Neuronal stem cell (in vitro differentiated cells): ENCODE measurements at regions not wholly inside any gene's neighbourhood (a gene's known extent, or its start where the extent isn't known, plus 50 kb on each side); places are given as distances from the start of the nearest gene placed in this dataset.

Source experiments
- DNase-seq: peaks from one replicate; pipeline ENCODE4 v3.0.0-alpha.2; 2013; ENCODE audit warnings: low spot score
- H2AFZ ChIP-seq: one replicate; pipeline ENCODE4 v1.6.1; 2013; ENCODE audit warnings: mild to moderate bottlenecking, low read length, inconsistent platforms
- H2AK5ac ChIP-seq: 2 replicates; pipeline ENCODE4 v1.6.1; 2013; ENCODE audit warnings: low read depth, mild to moderate bottlenecking, inconsistent platforms, low read length, moderate library complexity, mixed read lengths
- H2BK120ac ChIP-seq: 2 replicates; pipeline ENCODE4 v1.6.1; 2013; ENCODE audit warnings: low read depth, mild to moderate bottlenecking, inconsistent platforms, low read length, moderate library complexity, mixed read lengths
- H2BK12ac ChIP-seq: one replicate; pipeline ENCODE4 v1.6.1; 2013; ENCODE audit warnings: low read length, inconsistent platforms
- H2BK15ac ChIP-seq: 2 replicates; pipeline ENCODE4 v1.6.1; 2013; ENCODE audit warnings: mild to moderate bottlenecking, low read length, inconsistent platforms, mixed read lengths
- H2BK5ac ChIP-seq: one replicate; pipeline ENCODE4 v1.6.1; 2013; ENCODE audit warnings: inconsistent platforms, mild to moderate bottlenecking, low read length, moderate library complexity
- H3K14ac ChIP-seq: one replicate; pipeline ENCODE4 v1.6.1; 2013; ENCODE audit warnings: low read length, inconsistent platforms
- H3K18ac ChIP-seq: 2 replicates; pipeline ENCODE4 v1.6.1; 2013; ENCODE audit warnings: low read length, inconsistent platforms
- H3K23ac ChIP-seq: 2 replicates; pipeline ENCODE4 v1.6.1; 2013; ENCODE audit warnings: low read depth, mild to moderate bottlenecking, mixed read lengths, low read length, inconsistent platforms; ENCODE audit not compliant: poor library complexity
- H3K27ac ChIP-seq: replicated peaks from 3 replicates; pipeline ENCODE4 v1.5.1; 2013; ENCODE audit warnings: low read length, inconsistent platforms
- H3K27me3 ChIP-seq, 3 experiments: 2 replicates each; pipeline ENCODE4 v1.6.1; 2013; ENCODE audit warnings: low read length in 3 of 3, mild to moderate bottlenecking in 2 of 3, inconsistent platforms in 1 of 3, low read depth in 1 of 3, mixed read lengths in 1 of 3, moderate library complexity in 1 of 3; ENCODE audit not compliant: control insufficient read depth in 3 of 3, insufficient read depth in 3 of 3
- H3K36me3 ChIP-seq, 2 donors: replicated peaks in 1 of 2; 2 replicates each; pipeline ENCODE4 v1.6.1; 2013; ENCODE audit warnings: low read length in 2 of 2; ENCODE audit not compliant: control insufficient read depth in 2 of 2, insufficient read depth in 2 of 2
- H3K4ac ChIP-seq: 2 replicates; pipeline ENCODE4 v1.6.1; 2013; ENCODE audit warnings: inconsistent platforms, mild to moderate bottlenecking, low read length, moderate library complexity
- H3K4me1 ChIP-seq, 2 donors: 1 replicate in 1 of 2; 2 replicates in 1 of 2; pipeline ENCODE4 v1.6.1; 2013; ENCODE audit warnings: low read length in 2 of 2, low read depth in 1 of 2; ENCODE audit not compliant: control insufficient read depth in 2 of 2, insufficient read depth in 1 of 2
- H3K4me2 ChIP-seq: one replicate; pipeline ENCODE4 v1.6.1; 2013; ENCODE audit warnings: mild to moderate bottlenecking, low read length, inconsistent platforms; ENCODE audit not compliant: insufficient read depth, poor library complexity, severe bottlenecking
- H3K4me3 ChIP-seq, 2 donors: 2 replicates each; pipeline ENCODE4 v1.5.1; 2013; ENCODE audit warnings: low read length in 2 of 2, mild to moderate bottlenecking in 2 of 2, inconsistent platforms in 1 of 2, moderate library complexity in 1 of 2
- H3K79me1 ChIP-seq: one replicate; pipeline ENCODE4 v1.6.1; 2013; ENCODE audit warnings: low read depth, mild to moderate bottlenecking, inconsistent platforms, low read length, moderate library complexity
- H3K9ac ChIP-seq: one replicate; pipeline ENCODE4 v1.6.1; 2013; ENCODE audit warnings: mild to moderate bottlenecking, low read depth, low read length, inconsistent platforms; ENCODE audit not compliant: poor library complexity
- H3K9me3 ChIP-seq, 2 donors: replicated peaks in 1 of 2; 2 replicates each; pipeline versions ENCODE3 to v1.6.1; 2013; ENCODE audit warnings: low read length in 2 of 2, mild to moderate bottlenecking in 2 of 2, inconsistent platforms in 1 of 2, low read depth in 1 of 2, mixed read lengths in 1 of 2, moderate library complexity in 1 of 2; ENCODE audit not compliant: control insufficient read depth in 2 of 2, insufficient read depth in 1 of 2
- H4K8ac ChIP-seq: one replicate; pipeline ENCODE4 v1.6.1; 2013; ENCODE audit warnings: low read depth, mild to moderate bottlenecking, inconsistent platforms, low read length, moderate library complexity
- H4K91ac ChIP-seq: one replicate; pipeline ENCODE4 v1.6.1; 2013; ENCODE audit warnings: low read length, low read depth, mild to moderate bottlenecking, inconsistent platforms; ENCODE audit not compliant: poor library complexity
- WGBS, 2 donors: extraction: QIAGEN DNeasy Blood & Tissue Kit; methylation state at CpG; one replicate each; pipeline ENCODE4 v1.1.7; 2013; ENCODE audit warnings: missing lambda C conversion rate in 2 of 2, mixed read lengths in 1 of 2; ENCODE audit not compliant: insufficient read length in 2 of 2, insufficient replicate concordance in 1 of 2; ENCODE audit errors: extremely low coverage in 2 of 2; 5-methylcytosine and 5-hydroxymethylcytosine counted together

- Histone ChIP-seq H3K36me3 (no peaks in the 10 kb centered on the region), H2AK5ac (no peak overlapping the region), H2BK120ac (no peak overlapping the region), H2BK15ac (no peak overlapping the region), H2AFZ (no peak overlapping the region), H2BK5ac (no peak overlapping the region), H3K23ac (no peak overlapping the region), H2BK12ac (no peak overlapping the region), H3K9ac (no peak overlapping the region), H3K4me3 (no peak overlapping the region), H4K8ac (no peak overlapping the region), H3K27ac (no peak overlapping the region), H3K14ac (no peak overlapping the region), H3K9me3 (no peaks in the 10 kb centered on the region), H3K4me2 (no peak overlapping the region), H3K4ac (no peak overlapping the region), H3K4me1 (peaks cover 0 to 1% of the 10 kb centered on the region in 2 donors), H3K18ac (no peak overlapping the region), H3K79me1 (no peaks in the 10 kb centered on the region), H4K91ac (no peak overlapping the region), H3K27me3 (no peaks in the 10 kb centered on the region)
- WGBS, 2 donors, result no CpG with 5 or more reads among the region's 3 CpGs
- no peak for DNase-seq
These were observed 2037.8 kb upstream of the LRRTM1 start for GRCh38 chr2:82342356-82342755.

DNA sequence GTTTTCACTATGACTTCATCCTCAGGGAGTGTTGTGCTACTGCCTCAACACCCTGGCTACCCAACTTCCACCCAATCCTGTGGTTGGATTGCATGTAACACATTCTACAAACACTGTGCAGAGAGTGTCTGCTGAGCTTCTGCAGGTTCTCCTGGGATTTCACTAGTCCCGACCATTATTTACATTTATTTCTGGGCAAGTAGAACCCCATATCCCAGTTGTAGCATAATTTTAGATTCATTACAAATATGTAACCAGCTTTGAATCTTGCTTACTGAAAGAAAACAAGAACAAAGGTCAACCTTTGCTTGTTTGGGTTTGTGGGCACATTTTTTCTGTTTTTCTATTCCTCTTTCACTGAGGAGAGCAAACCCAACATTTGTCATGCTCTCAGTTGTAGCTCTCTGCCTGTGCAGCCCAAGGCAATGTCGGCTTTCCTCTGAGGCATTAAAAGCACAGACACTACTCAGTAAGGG is 2036.1 kb upstream of the LRRTM1 start:
- H4K91ac ChIP-seq, result no peak overlapping the region
- H3K14ac ChIP-seq, result no peak overlapping the region
- H3K23ac ChIP-seq, result no peak overlapping the region
- no peak overlapping the region for H3K4me3 ChIP-seq
- no peak overlapping the region for H2AFZ ChIP-seq
- peaks cover 0 to 1% of the 10 kb centered on the region in 2 donors for H3K4me1 ChIP-seq
- WGBS, 2 donors, result no CpG with 5 or more reads among the region's 2 CpGs
- H3K36me3 ChIP-seq, result no peaks in the 10 kb centered on the region
- no peak overlapping the region for H3K9ac ChIP-seq
- H3K79me1 ChIP-seq, result no peaks in the 10 kb centered on the region
- no peak overlapping the region for H2BK120ac ChIP-seq
- H3K27ac ChIP-seq, result no peak overlapping the region
- no peak for DNase-seq
- no peak overlapping the region for H3K4ac ChIP-seq
- no peaks in the 10 kb centered on the region for H3K27me3 ChIP-seq
- no peak overlapping the region for H2BK5ac ChIP-seq
- no peaks in the 10 kb centered on the region for H3K9me3 ChIP-seq
- no peak overlapping the region for H2BK12ac ChIP-seq
- no peak overlapping the region for H3K4me2 ChIP-seq
- H4K8ac ChIP-seq, result no peak overlapping the region
- H2BK15ac ChIP-seq, result no peak overlapping the region
- no peak overlapping the region for H3K18ac ChIP-seq
- no peak overlapping the region for H2AK5ac ChIP-seq

GRCh38 chr2:82339805-82340204 is 2035.3 kb upstream of the LRRTM1 start:
- H3K36me3 ChIP-seq, result no peaks in the 10 kb centered on the region
- no peak overlapping the region for H2BK15ac ChIP-seq
- no peak for DNase-seq
- H2BK120ac ChIP-seq, result no peak overlapping the region
- H3K27ac ChIP-seq, result no peak overlapping the region
- no peak overlapping the region for H3K9ac ChIP-seq
- no peaks in the 10 kb centered on the region for H3K9me3 ChIP-seq
- H2AFZ ChIP-seq, result no peak overlapping the region
- H3K79me1 ChIP-seq, result no peaks in the 10 kb centered on the region
- no CpG with 5 or more reads among the region's 2 CpGs for WGBS, 2 donors
- H2BK12ac ChIP-seq, result no peak overlapping the region
- no peaks in the 10 kb centered on the region for H3K27me3 ChIP-seq
- no peak overlapping the region for H4K91ac ChIP-seq
- H3K4me2 ChIP-seq, result no peak overlapping the region
- H3K4me1 ChIP-seq, result peaks cover 0 to 1% of the 10 kb centered on the region in 2 donors
- H3K18ac ChIP-seq, result no peak overlapping the region
- H3K4me3 ChIP-seq, result no peak overlapping the region
- H3K23ac ChIP-seq, result no peak overlapping the region
- H3K14ac ChIP-seq, result no peak overlapping the region
- H2AK5ac ChIP-seq, result no peak overlapping the region
- H4K8ac ChIP-seq, result no peak overlapping the region
- H3K4ac ChIP-seq, result no peak overlapping the region
- no peak overlapping the region for H2BK5ac ChIP-seq

DNA sequence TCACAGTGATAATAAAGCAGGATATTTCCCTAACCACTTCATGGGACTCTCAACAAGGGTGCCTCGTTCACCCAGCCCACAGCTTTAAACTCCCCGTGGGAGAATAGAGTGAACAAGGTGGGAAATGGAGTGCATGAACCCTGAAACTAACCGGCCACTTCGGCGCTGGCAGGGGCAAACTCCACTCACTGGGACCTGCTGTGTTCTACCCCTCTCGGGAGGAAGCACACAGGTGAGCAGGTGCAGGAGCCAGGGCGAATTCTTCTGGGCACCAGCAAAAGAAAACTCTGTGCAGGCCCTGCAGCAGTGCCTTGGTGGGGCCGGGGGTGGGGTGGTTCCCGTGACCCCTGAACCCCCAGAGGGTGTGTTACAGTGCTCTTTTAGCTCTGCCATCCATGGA is 2029.1 kb upstream of the LRRTM1 start:
- no peak overlapping the region for H2BK120ac ChIP-seq
- no peak overlapping the region for H2BK5ac ChIP-seq
- no peak overlapping the region for H2AFZ ChIP-seq
- H3K79me1 ChIP-seq, result no peaks in the 10 kb centered on the region
- no peak overlapping the region for H3K9ac ChIP-seq
- H3K18ac ChIP-seq, result no peak overlapping the region
- WGBS, 2 donors, result no CpG with 5 or more reads among the region's 9 CpGs
- H3K14ac ChIP-seq, result no peak overlapping the region
- H3K4me2 ChIP-seq, result no peak overlapping the region
- no peak overlapping the region for H4K8ac ChIP-seq
- H3K23ac ChIP-seq, result no peak overlapping the region
- no peak overlapping the region for H4K91ac ChIP-seq
- no peaks in the 10 kb centered on the region for H3K4me1 ChIP-seq
- no peak overlapping the region for H3K4ac ChIP-seq
- H2AK5ac ChIP-seq, result no peak overlapping the region
- DNase-seq, result no peak
- no peaks in the 10 kb centered on the region for H3K36me3 ChIP-seq
- H3K9me3 ChIP-seq, result no peaks in the 10 kb centered on the region
- no peak overlapping the region for H2BK12ac ChIP-seq
- H2BK15ac ChIP-seq, result no peak overlapping the region
- H3K27ac ChIP-seq, result no peak overlapping the region
- no peaks in the 10 kb centered on the region for H3K27me3 ChIP-seq
- no peak overlapping the region for H3K4me3 ChIP-seq
